ENCODE measurements at regions not wholly inside any gene's neighbourhood (a gene's known extent, or its start where the extent isn't known, plus 50 kb on each side); places are given as distances from the start of the nearest gene placed in this dataset.

GRCh38 chr13:109572389-109572788 is 214.0 kb downstream of the IRS2 start:
- no peak for TF ChIP-seq CTCF (IDR thresholded peaks at IDR 0.05; ENCODE audit: borderline replicate concordance, insufficient read depth, low read depth, low read length)
- H3K4me3 ChIP-seq (ENCODE audit: low read depth, low read length) = no peak overlapping the region

DNA sequence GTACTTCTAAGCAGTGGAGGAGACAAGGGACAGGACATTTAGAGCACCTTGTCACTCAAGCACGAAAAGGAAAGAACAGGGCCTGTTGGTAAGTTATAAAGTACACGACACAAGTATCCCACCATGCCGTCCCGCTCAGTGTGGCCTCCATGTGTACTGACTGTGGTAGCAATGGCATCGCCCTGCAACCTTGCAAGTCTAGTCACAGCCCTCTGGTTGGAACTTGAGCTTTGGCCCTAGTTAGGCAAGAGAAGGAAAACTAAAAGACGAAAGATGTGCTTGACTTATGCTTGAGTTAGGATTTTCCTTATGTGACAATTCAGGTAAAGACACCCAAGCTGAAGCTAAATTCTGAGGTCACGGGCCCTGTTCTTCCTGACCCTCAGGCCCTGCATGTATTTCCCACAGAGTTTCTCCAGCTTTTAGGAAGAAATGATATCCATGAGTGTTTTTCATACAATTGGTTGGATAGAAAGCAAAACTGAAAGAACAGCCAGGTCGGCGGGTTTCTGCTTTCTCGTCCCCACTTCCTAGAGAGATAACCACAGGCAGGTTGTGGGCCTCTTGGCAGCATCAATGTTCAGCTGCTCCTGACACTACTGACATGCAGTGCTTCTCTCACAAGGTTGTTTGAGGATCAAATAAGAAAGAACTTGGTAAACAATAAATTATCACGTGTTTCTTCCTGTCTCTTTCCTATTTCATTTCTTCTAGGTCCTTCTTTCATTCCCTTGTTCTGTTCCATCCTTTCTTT is 216.2 kb downstream of the IRS2 start:
- no peak overlapping the region for H3K4me3 ChIP-seq (ENCODE audit: low read depth, low read length)
- no peak for TF ChIP-seq CTCF (IDR thresholded peaks at IDR 0.05; ENCODE audit: borderline replicate concordance, insufficient read depth, low read depth, low read length)

- H3K4me3 ChIP-seq (ENCODE audit: low read depth, low read length) = no peak overlapping the region
- no peak for TF ChIP-seq CTCF (IDR thresholded peaks at IDR 0.05; ENCODE audit: borderline replicate concordance, insufficient read depth, low read depth, low read length)
Measured at GRCh38 chr13:109568339-109568818, 218.0 kb downstream of the IRS2 start.

- no peak overlapping the region for H3K4me3 ChIP-seq (ENCODE audit: low read depth, low read length)
- no peak for TF ChIP-seq CTCF (IDR thresholded peaks at IDR 0.05; ENCODE audit: borderline replicate concordance, insufficient read depth, low read depth, low read length)
Measured at GRCh38 chr13:109567315-109567714, 219.1 kb downstream of the IRS2 start.

DNA sequence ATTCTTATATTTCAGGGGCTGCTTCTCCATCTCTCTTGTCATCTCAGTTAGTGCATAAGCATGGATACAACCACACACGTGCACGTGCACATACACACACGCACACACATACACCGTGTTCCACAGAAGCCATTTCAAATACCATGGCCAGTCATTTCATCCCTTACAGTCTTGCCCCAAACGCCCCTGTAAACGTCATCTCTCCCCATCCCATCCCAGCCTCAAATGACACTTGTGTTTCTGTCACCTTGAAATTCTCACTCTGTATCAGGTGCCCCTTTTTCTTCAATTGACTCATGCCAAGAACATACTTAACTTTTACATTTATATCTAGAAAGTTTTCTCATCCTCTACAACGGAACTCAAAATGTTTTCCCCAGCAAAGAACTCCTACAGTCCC is 220.5 kb downstream of the IRS2 start:
- H3K4me3 ChIP-seq (ENCODE audit: low read depth, low read length) = no peak overlapping the region
- TF ChIP-seq CTCF (IDR thresholded peaks at IDR 0.05; ENCODE audit: borderline replicate concordance, insufficient read depth, low read depth, low read length) = no peak

DNA sequence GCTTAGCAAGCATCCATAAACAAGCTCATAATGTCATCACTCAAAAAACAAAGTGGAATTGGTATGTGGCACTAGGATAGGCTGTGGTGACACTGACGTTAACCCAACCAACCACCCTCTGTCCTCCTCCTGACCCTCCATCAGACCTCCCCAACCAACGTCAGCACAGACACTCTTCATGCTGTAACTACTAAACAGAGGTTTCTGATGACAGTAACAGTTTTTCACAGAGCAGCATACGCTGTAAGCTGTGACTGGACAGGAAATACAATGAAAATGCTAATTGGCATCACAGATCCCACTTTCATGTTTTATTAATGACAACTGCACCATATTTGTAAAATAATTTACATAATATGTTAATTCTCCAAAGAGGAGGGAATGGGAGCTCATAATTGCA is 238.0 kb downstream of the IRS2 start:
- no peak for TF ChIP-seq CTCF (IDR thresholded peaks at IDR 0.05; ENCODE audit: borderline replicate concordance, insufficient read depth, low read depth, low read length)
- H3K4me3 ChIP-seq (ENCODE audit: low read depth, low read length) = no peak overlapping the region

DNA sequence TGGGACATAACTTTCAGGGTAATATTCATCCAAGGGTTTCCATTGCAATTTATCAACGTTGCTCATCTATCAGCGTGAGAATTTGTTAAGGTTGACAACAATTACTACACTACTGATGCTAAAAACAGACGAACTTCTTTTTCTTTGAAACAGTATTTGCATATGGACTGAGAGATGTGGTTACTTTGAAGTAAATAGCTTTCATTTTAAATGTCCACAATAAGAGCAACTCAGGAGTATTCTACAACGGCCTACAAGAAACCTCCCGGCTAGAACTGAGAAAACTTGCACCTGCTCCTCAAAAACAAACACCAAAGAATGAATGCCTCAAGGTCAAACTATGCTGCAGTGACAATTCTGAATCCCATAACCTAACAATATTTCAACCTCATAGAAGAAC is 238.4 kb downstream of the IRS2 start:
- no peak overlapping the region for H3K4me3 ChIP-seq (ENCODE audit: low read depth, low read length)

More for the DNA sequence above, 238.4 kb downstream of the IRS2 start:
- TF ChIP-seq CTCF (IDR thresholded peaks at IDR 0.05; ENCODE audit: borderline replicate concordance, insufficient read depth, low read depth, low read length) = no peak

Data from GM12875 (cell line).